Neural cell (in vitro differentiated cells): ENCODE measurements at regions not wholly inside any gene's neighbourhood (a gene's known extent, or its start where the extent isn't known, plus 50 kb on each side); places are given as distances from the start of the nearest gene placed in this dataset.

Source experiments
- H2AFZ ChIP-seq: fragments of 200-600, 300-800 bp; sonication (generic), shearing (Covaris generic); 2 replicates; pipeline ENCODE4 v1.6.0; 2014; ENCODE audit warnings: low read depth, mild to moderate bottlenecking, antibody characterized with exemption, low read length, moderate library complexity
- H3F3A ChIP-seq: fragments of 200-600 bp; shearing (Covaris generic); 2 replicates; pipeline ENCODE4 v1.6.1; 2016; ENCODE audit warnings: mild to moderate bottlenecking, moderate library complexity, mixed read lengths, antibody characterized with exemption, low read length; ENCODE audit not compliant: insufficient read depth, poor library complexity, severe bottlenecking
- H3K27ac ChIP-seq: fragments of 200-600, 300-800 bp; sonication (generic), shearing (Covaris generic); 2 replicates; pipeline ENCODE4 v1.5.1; 2014; ENCODE audit warnings: mild to moderate bottlenecking, low read length, moderate library complexity
- H3K27me3 ChIP-seq: fragments of 300-800, 200-600 bp; sonication (generic), shearing (Covaris generic); 2 replicates; pipeline ENCODE4 v1.6.0; 2014; ENCODE audit warnings: mild to moderate bottlenecking, low read depth, low read length, moderate library complexity; ENCODE audit not compliant: insufficient read depth
- H3K36me3 ChIP-seq: fragments of 300-800, 200-600 bp; sonication (generic), shearing (Covaris generic); 2 replicates; pipeline ENCODE4 v1.5.1; 2014; ENCODE audit warnings: mild to moderate bottlenecking, antibody characterized with exemption, low read length, moderate library complexity; ENCODE audit not compliant: insufficient read depth
- H3K4me2 ChIP-seq: fragments of 300-800, 200-600 bp; sonication (generic), shearing (Covaris generic); 2 replicates; pipeline ENCODE4 v1.6.0; 2014; ENCODE audit warnings: mild to moderate bottlenecking, low read length
- H3K4me3 ChIP-seq: fragments of 300-800, 200-600 bp; sonication (generic), shearing (Covaris generic); 2 replicates; pipeline ENCODE4 v1.5.1; 2014; ENCODE audit warnings: mild to moderate bottlenecking, low read length, moderate library complexity
- H3K79me2 ChIP-seq: fragments of 200-600 bp; shearing (Covaris generic); replicated peaks from 2 replicates; pipeline ENCODE4 v1.6.0; 2014; ENCODE audit warnings: mild to moderate bottlenecking, low read length, moderate library complexity; ENCODE audit not compliant: insufficient read depth
- H3K9ac ChIP-seq: fragments of 300-800, 200-600 bp; sonication (generic), shearing (Covaris generic); 2 replicates; pipeline ENCODE4 v1.6.1; 2016; ENCODE audit warnings: mild to moderate bottlenecking, low read length, mixed read lengths
- H3K9me2 ChIP-seq: fragments of 200-600 bp; shearing (Covaris generic); 2 replicates; pipeline ENCODE4 v1.6.1; 2016; ENCODE audit warnings: mild to moderate bottlenecking, low read length, mixed read lengths; ENCODE audit not compliant: insufficient read depth
- H3K9me3 ChIP-seq: fragments of 200-600, 300-800 bp; sonication (generic), shearing (Covaris generic); 2 replicates; pipeline ENCODE4 v1.6.1; 2016; ENCODE audit warnings: mild to moderate bottlenecking, mixed run types, low read length, moderate library complexity, mixed read lengths
- H4K20me1 ChIP-seq: fragments of 200-600 bp; shearing (Covaris generic); 2 replicates; pipeline ENCODE4 v1.6.1; 2016; ENCODE audit warnings: mild to moderate bottlenecking, mixed run types; ENCODE audit not compliant: insufficient read depth
- CTCF ChIP-seq: fragments of 450-650 bp; IDR thresholded peaks from 2 replicates; pipeline ENCODE4 v1.5.1; 2014; ENCODE audit warnings: antibody characterized with exemption, mild to moderate bottlenecking, moderate library complexity; ENCODE audit not compliant: poor library complexity, severe bottlenecking
- EP300 ChIP-seq: fragments of 450-650 bp; conservative IDR thresholded peaks from 2 replicates; pipeline ENCODE4 v1.6.1; 2014; ENCODE audit warnings: antibody characterized with exemption, mild to moderate bottlenecking, moderate library complexity; ENCODE audit not compliant: poor library complexity, severe bottlenecking
- EZH2 ChIP-seq: fragments of 200-600, 300-800 bp; shearing (Covaris generic), sonication (generic); IDR thresholded peaks from 2 replicates; pipeline ENCODE4 v1.6.1; 2014; ENCODE audit warnings: antibody characterized with exemption, low read length, borderline replicate concordance, mild to moderate bottlenecking; ENCODE audit not compliant: insufficient read depth, poor library complexity, severe bottlenecking
- MXI1 ChIP-seq: fragments of 450-650 bp; conservative IDR thresholded peaks from 2 replicates; pipeline ENCODE4 v1.6.1; 2014; ENCODE audit warnings: antibody characterized with exemption, mild to moderate bottlenecking; ENCODE audit not compliant: poor library complexity, severe bottlenecking
- POLR2AphosphoS5 ChIP-seq: IDR thresholded peaks from 2 replicates; pipeline ENCODE4 v1.6.1; 2012
- RAD21 ChIP-seq: fragments of 450-650 bp; conservative IDR thresholded peaks from 2 replicates; pipeline ENCODE4 v1.6.1; 2014; ENCODE audit warnings: antibody characterized with exemption, mild to moderate bottlenecking, moderate library complexity
- REST ChIP-seq: IDR thresholded peaks from 2 replicates; pipeline ENCODE4 v1.6.1; 2012; ENCODE audit warnings: borderline replicate concordance
- SMC3 ChIP-seq: fragments of 450-650 bp; conservative IDR thresholded peaks from 2 replicates; pipeline ENCODE4 v1.6.1; 2014; ENCODE audit warnings: antibody characterized with exemption, mild to moderate bottlenecking, moderate library complexity; ENCODE audit not compliant: poor library complexity
- TAF1 ChIP-seq: IDR thresholded peaks from 2 replicates; pipeline ENCODE4 v1.6.1; 2012; ENCODE audit warnings: low read depth

GRCh38 chr13:75149776-75150175 lies 332.2 kb downstream of the TBC1D4 start:
- Histone ChIP-seq H3K4me3 (no peak overlapping the region), H3K79me2 (no peaks in the 10 kb centered on the region), H3K27ac (no peak overlapping the region), H3K27me3 (no peaks in the 10 kb centered on the region), H3F3A (no peaks in the 10 kb centered on the region), H2AFZ (no peak overlapping the region), H3K4me2 (no peak overlapping the region), H3K9me2 (no peaks in the 10 kb centered on the region), H4K20me1 (no peaks in the 10 kb centered on the region), H3K36me3 (no peaks in the 10 kb centered on the region), H3K9ac (no peak overlapping the region), H3K9me3 (no peaks in the 10 kb centered on the region)
- TF ChIP-seq EP300 (no peak), MXI1 (no peak), SMC3 (no peak), TAF1 (no peak), EZH2 (no peak), REST (no peak), POLR2AphosphoS5 (no peak), CTCF (no peak), RAD21 (no peak)

GRCh38 chr13:75147946-75148345 lies 334.0 kb downstream of the TBC1D4 start:
- no peaks in the 10 kb centered on the region for H3K9me3 ChIP-seq
- H4K20me1 ChIP-seq = no peaks in the 10 kb centered on the region
- H3K4me2 ChIP-seq = no peak overlapping the region
- H3K79me2 ChIP-seq = no peaks in the 10 kb centered on the region
- H3K9me2 ChIP-seq = no peaks in the 10 kb centered on the region
- H3K36me3 ChIP-seq = no peaks in the 10 kb centered on the region
- no peak overlapping the region for H3K9ac ChIP-seq
- no peaks in the 10 kb centered on the region for H3F3A ChIP-seq
- TF ChIP-seq SMC3 (no peak), RAD21 (no peak), EZH2 (no peak), CTCF (no peak), TAF1 (no peak), POLR2AphosphoS5 (no peak), MXI1 (no peak), REST (no peak), EP300 (no peak)
- no peaks in the 10 kb centered on the region for H3K27me3 ChIP-seq
- no peak overlapping the region for H2AFZ ChIP-seq
- no peak overlapping the region for H3K4me3 ChIP-seq
- H3K27ac ChIP-seq = no peak overlapping the region
